MG63 (cell line): ENCODE measurements at regions not wholly inside any gene's neighbourhood (a gene's known extent, or its start where the extent isn't known, plus 50 kb on each side); places are given as distances from the start of the nearest gene placed in this dataset.
"Not testable (repeated sequence)": the region's sequence is repeated elsewhere in the genome, so short reads cannot be mapped to it uniquely, and the experiment has no call there.

Experiments
- DNase-seq: peaks from one replicate; pipeline ENCODE4 v3.0.0-alpha.2; 2020
- H3K27me3 ChIP-seq: fragments of 250-450 bp; sonication (Bioruptor Pico); 2 replicates; pipeline ENCODE4 v1.5.1; 2020; ENCODE audit warnings: mild to moderate bottlenecking, moderate library complexity
- H3K36me3 ChIP-seq: fragments of 250-450 bp; sonication (Bioruptor Pico); 2 replicates; pipeline ENCODE4 v1.5.1; 2020; ENCODE audit warnings: mild to moderate bottlenecking, moderate library complexity
- H3K4me3 ChIP-seq: fragments of 250-450 bp; sonication (Bioruptor Pico); 2 replicates; pipeline ENCODE4 v1.5.1; 2020; ENCODE audit warnings: mild to moderate bottlenecking, moderate library complexity
- H3K9me3 ChIP-seq: fragments of 250-450 bp; sonication (Bioruptor Pico); 2 replicates; pipeline ENCODE4 v1.5.1; 2020; ENCODE audit warnings: mild to moderate bottlenecking, moderate library complexity

DNA sequence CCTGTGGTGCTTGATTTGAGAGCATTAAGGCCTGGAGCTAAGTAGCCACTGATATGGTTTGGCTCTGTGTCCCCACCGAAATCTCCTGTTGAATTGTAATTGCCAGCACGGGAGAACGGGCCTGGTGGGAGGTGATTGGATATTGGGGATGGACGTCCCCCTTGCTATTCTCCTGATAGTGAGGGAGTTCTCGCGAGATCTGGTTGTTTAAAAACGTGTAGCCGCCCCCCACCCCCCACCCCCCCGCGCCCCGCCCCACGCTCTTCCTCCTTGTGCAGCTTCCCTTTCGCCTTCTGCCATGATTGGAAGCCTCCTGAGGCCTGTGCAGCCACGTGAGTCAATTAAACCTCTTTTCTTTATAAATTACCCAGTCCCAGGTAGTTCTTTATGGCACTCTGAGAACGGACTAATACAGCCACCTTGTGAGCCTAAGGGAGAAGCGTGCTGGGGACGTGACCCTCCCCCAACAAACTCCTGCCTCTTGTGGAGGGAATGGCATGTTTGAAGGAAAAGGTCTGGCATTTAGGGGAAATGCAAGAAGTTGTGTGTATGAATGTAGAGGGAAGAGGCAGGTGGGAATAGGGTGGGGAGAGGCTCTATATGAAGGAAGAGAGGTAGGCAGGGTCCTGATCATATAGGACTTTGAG is 118.0 kb upstream of the KMT2C start:
- H3K27me3 ChIP-seq, result no peaks in the 10 kb centered on the region
- no peaks in the 10 kb centered on the region for H3K36me3 ChIP-seq
- no peak overlapping the region for H3K4me3 ChIP-seq
- DNase-seq, result no peak
- no peaks in the 10 kb centered on the region for H3K9me3 ChIP-seq

DNA sequence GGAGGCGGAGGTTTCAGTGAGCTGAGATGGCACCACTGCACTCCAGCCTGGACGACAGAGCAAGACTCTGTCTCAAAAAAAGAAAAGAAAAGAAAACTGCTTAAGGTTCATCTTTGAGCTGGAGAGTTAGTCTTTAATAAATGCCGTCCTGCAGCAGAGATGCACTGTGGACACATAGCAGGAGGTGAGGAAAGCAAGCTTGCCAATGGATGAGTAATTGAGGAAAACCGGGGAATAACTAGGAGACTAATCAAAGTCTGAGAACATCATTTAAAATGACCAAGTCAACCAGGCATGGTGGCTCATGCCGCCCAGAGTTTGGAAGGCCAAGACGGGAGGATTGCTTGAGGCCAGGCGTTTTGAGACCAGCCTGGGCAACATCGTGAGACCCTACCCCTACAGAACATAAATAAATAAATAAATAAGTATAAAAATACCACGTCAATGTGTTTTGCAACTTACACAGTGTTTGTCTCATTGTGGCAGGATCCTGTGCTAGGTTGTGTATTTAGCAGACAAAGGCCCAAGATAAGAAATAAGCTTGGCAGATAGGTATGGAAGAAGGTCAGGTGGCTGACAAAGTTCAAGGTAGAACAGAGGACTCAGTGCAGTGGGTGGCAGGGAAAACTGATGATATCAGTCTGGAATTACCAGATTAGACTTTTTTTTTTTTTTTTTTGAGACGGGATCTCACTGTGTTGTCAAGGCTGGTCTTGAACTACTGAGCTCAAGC is 115.7 kb upstream of the KMT2C start:
- DNase-seq, result no peak
- no peaks in the 10 kb centered on the region for H3K36me3 ChIP-seq

DNA sequence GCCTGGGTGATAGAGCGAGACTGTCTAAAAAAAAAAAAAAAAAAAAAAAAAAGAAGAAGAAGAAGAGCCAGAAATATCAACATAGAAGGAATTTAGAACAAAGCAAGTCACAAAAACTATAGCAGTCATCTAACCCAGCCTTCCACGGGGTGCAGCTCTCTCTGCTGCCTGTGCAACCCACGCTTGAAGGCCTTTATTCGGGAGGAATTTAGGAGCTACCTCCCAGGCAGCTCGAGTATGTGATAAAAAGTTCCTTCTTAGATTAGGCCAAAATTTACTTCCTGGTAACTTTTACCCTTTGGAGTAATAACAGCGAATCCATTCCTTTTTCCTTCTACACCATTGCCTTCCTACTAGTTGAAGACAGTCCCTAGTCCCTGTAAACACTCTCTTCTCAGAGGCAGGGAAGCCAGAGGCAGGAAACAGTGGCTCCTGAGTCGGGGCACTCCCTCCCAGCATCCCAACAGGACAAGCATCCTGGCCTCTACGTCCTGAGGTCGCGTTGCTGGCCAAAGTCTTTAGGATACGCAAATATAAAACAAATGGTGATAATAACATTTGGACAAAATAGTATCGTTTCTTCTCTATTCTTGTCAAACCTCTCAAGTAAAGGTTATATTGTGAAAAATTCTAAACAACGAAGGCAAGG is 109.3 kb upstream of the KMT2C start:
- DNase-seq, result no peak
- no peaks in the 10 kb centered on the region for H3K27me3 ChIP-seq
- no peaks in the 10 kb centered on the region for H3K9me3 ChIP-seq
- no peaks in the 10 kb centered on the region for H3K36me3 ChIP-seq
- no peak overlapping the region for H3K4me3 ChIP-seq

More for the DNA sequence above, 115.7 kb upstream of the KMT2C start:
- no peaks in the 10 kb centered on the region for H3K27me3 ChIP-seq
- no peaks in the 10 kb centered on the region for H3K9me3 ChIP-seq
- H3K4me3 ChIP-seq, result no peak overlapping the region

DNA sequence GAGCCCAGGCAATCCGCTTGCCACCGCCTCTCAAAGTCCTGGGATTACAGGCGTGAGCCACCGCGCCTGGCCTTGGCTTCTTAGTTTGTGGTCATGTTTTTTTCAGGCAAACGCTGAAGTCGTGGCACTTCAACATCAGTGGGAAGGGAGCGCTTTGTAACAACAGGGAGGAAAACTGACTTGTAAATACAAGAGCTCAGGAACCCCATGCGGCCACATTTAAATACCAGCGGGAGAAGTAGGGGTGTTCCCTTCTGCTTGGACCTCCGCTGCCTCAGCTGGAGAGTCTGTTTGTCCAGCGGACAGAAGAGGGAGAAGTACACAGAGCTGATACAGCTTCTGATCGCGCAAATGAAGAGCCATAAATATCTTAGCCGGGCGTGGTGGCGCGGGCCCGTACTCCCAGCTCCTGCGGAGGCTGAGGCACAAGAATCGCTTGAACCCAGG is 108.7 kb upstream of the KMT2C start:
- no peak overlapping the region for H3K4me3 ChIP-seq
- no peaks in the 10 kb centered on the region for H3K27me3 ChIP-seq
- H3K36me3 ChIP-seq, result no peaks in the 10 kb centered on the region
- H3K9me3 ChIP-seq, result no peaks in the 10 kb centered on the region
- DNase-seq, result no peak

DNA sequence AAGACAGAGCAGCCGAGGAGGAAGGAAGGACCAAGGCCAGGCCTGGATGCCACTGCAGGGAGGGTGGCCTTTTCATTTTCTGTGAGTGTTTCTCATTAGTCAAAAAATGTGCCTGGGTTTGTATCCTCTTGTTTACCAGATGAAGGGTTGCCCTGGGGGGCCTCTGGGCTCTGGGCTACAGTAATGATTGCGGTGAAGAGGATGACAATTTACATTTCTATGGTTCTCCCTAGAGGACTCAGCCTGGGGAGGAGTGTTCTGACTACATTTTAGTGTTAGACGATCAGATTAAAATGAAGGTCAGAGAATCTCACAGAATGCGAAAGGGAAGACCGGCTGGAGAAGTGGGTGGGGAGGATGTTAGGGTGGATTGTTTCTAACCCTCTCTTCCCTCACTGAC is 108.0 kb upstream of the KMT2C start:
- no peak overlapping the region for H3K4me3 ChIP-seq
- no peak for DNase-seq
- H3K36me3 ChIP-seq, result no peaks in the 10 kb centered on the region
- no peaks in the 10 kb centered on the region for H3K27me3 ChIP-seq
- H3K9me3 ChIP-seq, result no peaks in the 10 kb centered on the region

DNA sequence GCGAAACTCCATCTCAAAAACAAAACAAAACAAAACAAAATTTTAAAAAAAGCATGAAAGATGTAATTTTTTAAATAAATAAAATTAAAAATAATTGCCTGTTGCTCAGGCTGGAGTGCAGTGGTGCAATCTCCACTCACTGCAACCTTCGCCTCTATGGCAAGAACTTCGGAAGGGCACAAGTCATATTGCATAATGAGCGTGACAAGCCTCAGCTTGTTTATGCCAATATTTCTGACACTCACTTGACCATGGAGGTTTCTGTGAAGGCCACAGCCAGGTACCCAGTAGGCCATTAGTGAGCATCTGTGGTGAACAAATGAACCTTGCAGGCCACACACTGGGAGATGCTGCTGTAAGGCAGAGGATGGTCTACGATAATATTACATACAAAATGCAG is 106.1 kb upstream of the KMT2C start:
- Histone ChIP-seq H3K4me3 (no peak overlapping the region), H3K9me3 (no peaks in the 10 kb centered on the region), H3K36me3 (no peaks in the 10 kb centered on the region), H3K27me3 (no peaks in the 10 kb centered on the region)
- no peak for DNase-seq

DNA sequence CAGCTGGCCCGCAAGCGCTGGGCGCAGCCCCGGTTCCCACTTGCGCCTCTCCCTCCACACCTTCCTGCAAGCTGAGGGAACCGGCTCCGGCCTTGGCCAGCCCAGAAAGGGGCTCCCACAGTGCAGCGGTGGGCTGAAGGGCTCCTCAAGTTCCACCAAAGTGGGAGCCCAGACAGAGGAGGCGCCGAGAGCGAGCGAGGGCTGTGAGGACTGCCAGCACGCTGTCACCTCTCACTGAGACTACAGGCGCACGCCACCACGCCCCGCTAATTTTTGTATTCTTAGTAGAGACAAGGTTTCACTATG is 103.3 kb upstream of the KMT2C start:
- H3K9me3 ChIP-seq, H3K36me3 ChIP-seq, H3K27me3 ChIP-seq, DNase-seq, H3K4me3 ChIP-seq: not testable (repeated sequence)

DNA sequence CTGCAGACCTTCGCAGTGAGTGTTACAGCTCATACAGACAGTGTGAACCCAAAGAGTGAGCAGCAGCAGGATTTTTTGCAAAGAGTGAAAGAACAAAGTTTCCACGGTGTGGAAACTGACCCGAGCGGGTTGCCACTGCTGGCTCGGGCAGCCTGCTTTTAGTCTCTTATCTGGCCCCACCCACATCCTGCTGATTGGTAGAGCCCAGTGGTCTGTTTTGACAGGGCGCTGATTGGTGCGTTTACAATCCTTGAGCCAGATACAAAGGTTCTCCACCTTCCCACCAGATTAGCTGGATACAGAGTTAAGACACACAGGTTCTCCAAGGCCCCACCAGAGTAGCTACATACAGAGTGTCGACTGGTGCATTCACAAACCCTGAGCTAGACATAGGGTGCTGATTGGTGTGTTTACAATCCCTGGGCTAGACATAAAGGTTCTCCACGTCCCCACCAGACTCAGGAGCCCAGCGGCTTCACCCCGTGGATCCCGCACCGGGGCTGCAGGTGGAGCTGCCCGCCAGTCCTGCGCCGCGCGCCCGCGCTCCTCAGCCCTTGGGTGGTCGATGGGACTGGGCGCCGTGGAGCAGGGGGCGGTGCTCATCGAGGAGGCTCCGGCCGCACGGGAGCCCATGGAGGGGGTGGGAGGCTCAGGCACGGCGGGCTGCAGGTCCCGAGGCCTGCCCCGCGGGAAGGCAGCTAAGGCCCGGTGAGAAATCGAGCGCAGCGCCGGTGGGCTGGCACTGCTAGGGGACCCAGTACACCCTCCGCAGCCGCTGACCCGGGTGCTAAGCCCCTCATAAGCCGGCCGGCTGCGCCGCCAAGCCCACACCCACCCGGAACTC is 102.8 kb upstream of the KMT2C start:
- H3K9me3 ChIP-seq, H3K36me3 ChIP-seq, H3K4me3 ChIP-seq, H3K27me3 ChIP-seq, DNase-seq: not testable (repeated sequence)

DNA sequence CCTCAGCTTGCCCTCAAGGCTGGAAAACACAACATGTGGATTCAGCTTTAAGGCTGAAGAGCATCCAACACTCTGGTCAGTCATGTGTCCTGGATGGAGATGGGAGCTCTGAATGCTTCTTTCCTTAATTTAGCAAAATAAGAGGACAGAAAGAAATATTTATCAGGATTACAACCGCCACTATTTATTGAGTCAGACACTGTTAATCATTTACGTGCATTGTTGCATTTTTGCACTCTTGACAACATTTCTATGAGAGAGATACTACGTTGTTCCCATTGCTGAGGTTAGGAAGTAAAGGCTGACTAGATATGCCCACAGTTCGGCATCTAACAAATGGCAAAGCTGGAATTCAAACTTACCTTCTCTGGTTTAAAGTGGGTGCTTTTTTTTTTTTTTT is 101.8 kb upstream of the KMT2C start:
- H3K4me3 ChIP-seq, result no peak overlapping the region

DNA sequence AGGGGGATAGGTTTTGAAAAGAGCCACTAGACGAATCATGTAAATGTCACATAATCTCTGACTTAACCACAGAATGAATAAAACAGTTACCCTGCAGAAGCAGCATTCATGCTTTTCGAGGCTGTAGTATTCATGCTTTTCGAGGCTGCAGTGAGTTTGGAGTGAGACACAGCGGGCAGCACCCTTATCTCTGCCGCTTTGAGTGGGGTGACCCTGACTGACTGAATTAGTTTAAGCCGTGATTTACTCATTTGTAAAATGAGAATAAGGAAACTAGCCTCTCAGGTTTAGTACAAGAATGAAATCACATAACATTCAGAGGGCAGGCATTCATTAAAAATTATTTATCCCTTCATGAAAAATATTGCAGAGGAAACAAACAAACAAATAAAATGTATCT is 92.8 kb upstream of the KMT2C start:
- no peak overlapping the region for H3K4me3 ChIP-seq
- H3K27me3 ChIP-seq, result no peaks in the 10 kb centered on the region
- H3K36me3 ChIP-seq, result no peaks in the 10 kb centered on the region
- no peaks in the 10 kb centered on the region for H3K9me3 ChIP-seq
- DNase-seq, result no peak

More for the DNA sequence above, 101.8 kb upstream of the KMT2C start:
- H3K9me3 ChIP-seq, result no peaks in the 10 kb centered on the region
- no peaks in the 10 kb centered on the region for H3K27me3 ChIP-seq
- DNase-seq, result no peak
- H3K36me3 ChIP-seq, result no peaks in the 10 kb centered on the region

DNA sequence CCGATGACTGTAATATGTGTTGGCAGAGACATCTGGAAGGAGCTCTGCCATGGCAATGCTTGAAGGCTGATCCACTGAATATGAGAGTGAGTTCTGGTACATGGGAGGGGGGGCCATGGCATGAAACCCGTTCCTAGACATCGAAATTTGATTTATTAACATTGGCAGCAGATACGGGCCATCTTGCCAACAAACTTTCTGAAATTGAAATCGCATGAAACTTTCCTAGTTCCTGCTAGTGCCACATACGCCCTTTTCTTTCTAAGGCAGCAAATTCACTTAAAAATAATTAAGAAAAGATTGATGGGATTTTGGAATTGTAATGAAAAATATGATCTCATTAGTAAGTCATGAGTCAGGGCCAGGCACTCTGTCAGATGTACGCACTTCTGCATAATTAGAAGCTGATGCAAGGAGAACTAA is 91.8 kb upstream of the KMT2C start:
- no peak overlapping the region for H3K4me3 ChIP-seq
- peak; percentile 3 for DNase-seq
- H3K27me3 ChIP-seq, result no peaks in the 10 kb centered on the region
- no peaks in the 10 kb centered on the region for H3K36me3 ChIP-seq
- no peaks in the 10 kb centered on the region for H3K9me3 ChIP-seq

DNA sequence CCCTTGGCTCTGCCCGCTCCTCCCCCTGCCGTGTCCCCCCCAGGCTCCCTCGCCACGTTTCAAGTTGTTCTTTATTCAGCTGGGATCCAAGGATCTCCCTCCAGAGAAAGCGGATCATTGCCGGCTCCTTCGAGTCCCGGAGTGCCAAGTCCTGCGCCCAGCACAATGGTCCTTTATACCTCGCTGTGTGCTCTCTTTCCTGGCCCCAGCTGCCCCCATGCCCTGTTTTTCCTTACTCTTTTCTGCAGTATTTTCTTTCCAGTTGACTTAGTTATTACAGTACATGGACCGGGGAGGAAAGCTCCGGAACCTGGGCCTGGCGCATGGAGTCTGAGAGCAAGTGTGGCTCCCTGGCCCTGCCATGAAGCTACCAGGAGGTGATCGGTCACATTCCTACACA is 88.1 kb upstream of the KMT2C start:
- no peak for DNase-seq
- Histone ChIP-seq H3K4me3 (no peak overlapping the region), H3K36me3 (no peaks in the 10 kb centered on the region), H3K27me3 (no peaks in the 10 kb centered on the region), H3K9me3 (no peaks in the 10 kb centered on the region)

DNA sequence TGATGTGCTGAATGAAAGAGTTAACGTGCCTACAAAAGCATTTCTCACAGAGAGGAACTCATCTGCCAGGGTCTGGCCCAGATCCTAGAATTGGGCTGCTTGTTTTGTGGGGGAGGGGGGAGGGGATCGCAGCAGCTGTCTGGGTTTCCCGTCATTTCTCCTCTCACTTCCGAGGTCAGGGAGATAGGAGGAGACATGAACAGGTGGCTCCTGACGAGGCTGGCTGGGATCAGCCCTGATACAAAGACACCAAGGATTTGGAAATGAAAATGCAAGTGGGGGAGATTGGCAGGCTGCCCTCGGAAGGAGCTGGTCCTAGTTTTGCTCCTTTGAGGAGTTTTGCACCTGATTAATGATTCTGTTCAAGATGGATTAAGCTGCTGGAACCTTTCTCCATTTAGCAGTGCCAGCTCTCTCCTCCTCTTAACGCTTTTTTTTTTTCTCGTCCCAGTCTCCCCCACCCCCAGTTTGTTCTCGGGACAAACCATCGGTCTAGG is 86.8 kb upstream of the KMT2C start:
- Histone ChIP-seq H3K9me3 (no peaks in the 10 kb centered on the region), H3K27me3 (no peaks in the 10 kb centered on the region), H3K36me3 (no peaks in the 10 kb centered on the region), H3K4me3 (no peak overlapping the region)
- DNase-seq, result no peak

DNA sequence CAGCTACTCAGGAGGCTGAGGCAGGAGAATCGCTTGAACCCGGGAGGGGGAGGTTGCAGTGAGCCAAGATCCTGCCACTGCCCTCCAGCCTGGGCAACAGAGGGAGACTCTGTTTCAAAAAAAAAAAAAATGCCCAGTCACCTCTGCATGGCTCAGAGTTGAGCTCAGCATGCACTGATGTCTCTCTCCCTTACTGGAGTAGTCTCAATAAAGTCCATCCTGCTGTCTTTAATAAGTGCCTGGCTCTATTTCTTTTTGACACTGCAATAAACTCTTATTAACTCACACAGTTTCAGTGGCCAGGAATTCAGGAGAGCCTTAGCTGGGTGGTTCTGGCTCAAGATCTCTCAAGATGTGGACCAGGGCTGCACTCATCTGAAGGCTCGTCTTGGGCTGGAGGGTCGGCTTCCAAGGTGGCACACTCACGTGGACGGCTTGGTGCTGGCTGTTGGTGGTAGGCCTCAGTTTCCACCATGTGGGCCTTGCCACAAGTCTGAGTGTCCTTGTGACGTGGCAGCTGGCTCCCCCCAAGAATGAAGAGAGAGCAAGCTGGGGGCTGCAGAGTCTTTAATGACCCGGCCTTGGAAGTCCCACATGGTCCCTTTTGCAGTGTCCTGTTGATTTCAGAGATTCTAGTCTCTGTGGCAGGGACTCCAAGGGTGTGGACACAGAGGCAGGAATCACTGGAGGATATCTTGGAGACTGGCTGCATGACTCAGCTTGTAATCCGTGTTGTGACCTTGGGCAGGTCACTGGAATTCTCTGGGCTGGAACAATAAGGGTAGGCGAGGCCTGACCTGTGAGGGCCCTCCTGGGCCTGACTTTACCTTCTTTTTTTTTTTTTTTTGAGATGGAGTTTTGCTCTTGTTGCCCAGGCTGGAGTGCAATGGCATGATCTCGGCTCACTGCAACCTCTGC is 85.9 kb upstream of the KMT2C start:
- Histone ChIP-seq H3K27me3 (no peaks in the 10 kb centered on the region), H3K36me3 (no peaks in the 10 kb centered on the region), H3K4me3 (no peak overlapping the region), H3K9me3 (no peaks in the 10 kb centered on the region)
- DNase-seq, result no peak

DNA sequence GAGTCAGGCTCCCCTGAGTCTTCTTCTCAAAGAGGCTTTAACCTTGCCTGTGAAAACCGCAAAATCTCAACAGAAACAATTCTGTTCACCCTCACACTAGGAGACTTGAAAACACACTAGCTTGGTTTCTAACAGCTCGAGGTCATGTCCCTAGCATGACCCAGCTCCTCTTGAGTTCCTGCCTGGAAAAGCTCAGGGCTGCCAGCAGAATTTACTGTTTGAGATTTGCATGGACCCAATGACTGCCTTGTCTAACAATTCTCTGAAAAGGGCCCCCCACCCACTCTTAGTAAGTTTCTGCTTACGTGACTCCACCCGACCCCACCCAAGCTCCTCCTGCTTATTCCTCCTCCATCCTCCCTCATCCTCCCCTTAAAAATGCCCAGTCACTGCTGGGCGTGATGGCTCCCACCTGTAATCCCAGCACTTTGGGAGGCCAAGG is 85.1 kb upstream of the KMT2C start:
- Histone ChIP-seq H3K4me3 (no peak overlapping the region), H3K9me3 (no peaks in the 10 kb centered on the region), H3K27me3 (no peaks in the 10 kb centered on the region), H3K36me3 (no peaks in the 10 kb centered on the region)
- no peak for DNase-seq

DNA sequence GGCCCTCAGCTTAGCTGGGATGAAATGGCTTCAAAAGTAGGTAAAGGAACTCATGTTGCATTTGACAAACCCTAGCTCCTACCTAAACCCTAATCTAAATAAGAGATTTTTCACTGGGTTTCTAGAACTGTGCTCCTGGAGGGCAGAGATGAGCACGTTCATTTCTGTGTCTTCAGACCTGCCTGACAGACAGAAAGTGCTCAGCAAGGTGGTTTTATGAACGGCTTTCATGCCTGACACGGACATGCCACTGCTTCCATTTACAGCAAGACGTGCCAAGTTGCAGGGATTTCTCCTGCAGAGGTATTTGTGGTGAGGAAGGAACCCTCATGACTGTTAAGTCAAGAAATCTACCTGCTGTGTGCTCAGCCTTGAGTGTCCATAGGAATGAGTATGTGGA is 83.5 kb upstream of the KMT2C start:
- Histone ChIP-seq H3K27me3 (no peaks in the 10 kb centered on the region), H3K36me3 (no peaks in the 10 kb centered on the region), H3K4me3 (no peak overlapping the region), H3K9me3 (no peaks in the 10 kb centered on the region)
- no peak for DNase-seq
